DMS53 treated with DMSO at 0.1 percent for 48 hours (cell line): ENCODE measurements at regions not wholly inside any gene's neighbourhood (a gene's known extent, or its start where the extent isn't known, plus 50 kb on each side); places are given as distances from the start of the nearest gene placed in this dataset.

Experiments
- DNase-seq: peaks from one replicate; lab custom pipeline; 2025; ENCODE audit not compliant: unreplicated experiment; lab: John Stamatoyannopoulos, UW

GRCh38 chr1:115493834-115494233 is 147.9 kb upstream of the VANGL1 start:
- DNase-seq = no peak

GRCh38 chr1:115492880-115493279 is 148.9 kb upstream of the VANGL1 start:
- no peak for DNase-seq

- DNase-seq = no peak
Measured at GRCh38 chr1:115492019-115492595, 149.7 kb upstream of the VANGL1 start.

- DNase-seq = no peak
Measured at GRCh38 chr1:115491298-115492018, 150.3 kb upstream of the VANGL1 start.

GRCh38 chr1:115479055-115479482 is 141.0 kb upstream of the NGF start:
- DNase-seq = peak; percentile 73

GRCh38 chr1:115477071-115477470 is 139.0 kb upstream of the NGF start:
- DNase-seq = no peak

- no peak for DNase-seq
Measured at GRCh38 chr1:115476616-115477015, 138.6 kb upstream of the NGF start.

GRCh38 chr1:115475901-115476300 is 137.9 kb upstream of the NGF start:
- no peak for DNase-seq

- no peak for DNase-seq
Measured at GRCh38 chr1:115475252-115475651, 137.2 kb upstream of the NGF start.

- DNase-seq = no peak
Measured at GRCh38 chr1:115473986-115474565, 136.0 kb upstream of the NGF start.

- DNase-seq = peak; percentile 63
Measured at GRCh38 chr1:115469703-115470476, 131.8 kb upstream of the NGF start.

- DNase-seq = no peak
Measured at GRCh38 chr1:115467790-115468189, 129.7 kb upstream of the NGF start.

- no peak for DNase-seq
Measured at GRCh38 chr1:115467196-115467595, 129.1 kb upstream of the NGF start.

- no peak for DNase-seq
Measured at GRCh38 chr1:115466433-115466832, 128.4 kb upstream of the NGF start.

GRCh38 chr1:115465802-115466363 is 127.8 kb upstream of the NGF start:
- no peak for DNase-seq

- peak; percentile 45 for DNase-seq
Measured at GRCh38 chr1:115463347-115463746, 125.3 kb upstream of the NGF start.

GRCh38 chr1:115462566-115463076 is 124.6 kb upstream of the NGF start:
- no peak for DNase-seq

GRCh38 chr1:115461526-115461925 is 123.5 kb upstream of the NGF start:
- DNase-seq = no peak

- DNase-seq = no peak
Measured at GRCh38 chr1:115459161-115459560, 121.1 kb upstream of the NGF start.

GRCh38 chr1:115458426-115459114 is 120.5 kb upstream of the NGF start:
- DNase-seq = no peak

GRCh38 chr1:115457289-115457688 is 119.2 kb upstream of the NGF start:
- no peak for DNase-seq
